ENCODE measurements at regions not wholly inside any gene's neighbourhood (a gene's known extent, or its start where the extent isn't known, plus 50 kb on each side); places are given as distances from the start of the nearest gene placed in this dataset.

- Histone ChIP-seq H3K4me3 (replicated peaks; ENCODE audit: insufficient read depth, low read length) (no peak overlapping the region), H3K27ac (replicated peaks) (no peak overlapping the region), H3K27me3 (ENCODE audit: insufficient read depth, poor library complexity, severe bottlenecking) (no peaks in the 10 kb centered on the region)
- TF ChIP-seq SPI1 (IDR thresholded peaks at IDR 0.05; ENCODE audit: borderline replicate concordance, low read depth) (no peak), CTCF (IDR thresholded peaks at IDR 0.05; ENCODE audit: insufficient read depth, low read length) (no peak), POLR2AphosphoS5 (IDR thresholded peaks at IDR 0.05; ENCODE audit: low read depth) (no peak), GABPA (IDR thresholded peaks at IDR 0.05; ENCODE audit: low read depth) (no peak)
- TF ChIP-seq, protein P1, sequence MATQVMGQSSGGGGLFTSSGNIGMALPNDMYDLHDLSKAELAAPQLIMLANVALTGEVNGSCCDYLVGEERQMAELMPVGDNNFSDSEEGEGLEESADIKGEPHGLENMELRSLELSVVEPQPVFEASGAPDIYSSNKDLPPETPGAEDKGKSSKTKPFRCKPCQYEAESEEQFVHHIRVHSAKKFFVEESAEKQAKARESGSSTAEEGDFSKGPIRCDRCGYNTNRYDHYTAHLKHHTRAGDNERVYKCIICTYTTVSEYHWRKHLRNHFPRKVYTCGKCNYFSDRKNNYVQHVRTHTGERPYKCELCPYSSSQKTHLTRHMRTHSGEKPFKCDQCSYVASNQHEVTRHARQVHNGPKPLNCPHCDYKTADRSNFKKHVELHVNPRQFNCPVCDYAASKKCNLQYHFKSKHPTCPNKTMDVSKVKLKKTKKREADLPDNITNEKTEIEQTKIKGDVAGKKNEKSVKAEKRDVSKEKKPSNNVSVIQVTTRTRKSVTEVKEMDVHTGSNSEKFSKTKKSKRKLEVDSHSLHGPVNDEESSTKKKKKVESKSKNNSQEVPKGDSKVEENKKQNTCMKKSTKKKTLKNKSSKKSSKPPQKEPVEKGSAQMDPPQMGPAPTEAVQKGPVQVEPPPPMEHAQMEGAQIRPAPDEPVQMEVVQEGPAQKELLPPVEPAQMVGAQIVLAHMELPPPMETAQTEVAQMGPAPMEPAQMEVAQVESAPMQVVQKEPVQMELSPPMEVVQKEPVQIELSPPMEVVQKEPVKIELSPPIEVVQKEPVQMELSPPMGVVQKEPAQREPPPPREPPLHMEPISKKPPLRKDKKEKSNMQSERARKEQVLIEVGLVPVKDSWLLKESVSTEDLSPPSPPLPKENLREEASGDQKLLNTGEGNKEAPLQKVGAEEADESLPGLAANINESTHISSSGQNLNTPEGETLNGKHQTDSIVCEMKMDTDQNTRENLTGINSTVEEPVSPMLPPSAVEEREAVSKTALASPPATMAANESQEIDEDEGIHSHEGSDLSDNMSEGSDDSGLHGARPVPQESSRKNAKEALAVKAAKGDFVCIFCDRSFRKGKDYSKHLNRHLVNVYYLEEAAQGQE (IDR thresholded peaks at IDR 0.05; ENCODE audit: insufficient replicate concordance, low read depth) = no peak
- DNase-seq (ENCODE audit: low read depth in 1 of 2, low spot score in 1 of 2) = no peak
These were observed 206.6 kb upstream of the GPR26 start for GRCh38 chr10:123459371-123460091.

GRCh38 chr10:123462246-123462645 lies 203.9 kb upstream of the GPR26 start:
- no peak for DNase-seq (ENCODE audit: low read depth in 1 of 2, low spot score in 1 of 2)
- Histone ChIP-seq H3K27ac (replicated peaks) (peak overlapping the region; percentile 33), H3K27me3 (ENCODE audit: insufficient read depth, poor library complexity, severe bottlenecking) (no peaks in the 10 kb centered on the region), H3K4me3 (replicated peaks; ENCODE audit: insufficient read depth, low read length) (no peak overlapping the region)
- TF ChIP-seq CTCF (IDR thresholded peaks at IDR 0.05; ENCODE audit: insufficient read depth, low read length) (no peak), SPI1 (IDR thresholded peaks at IDR 0.05; ENCODE audit: borderline replicate concordance, low read depth) (no peak), POLR2AphosphoS5 (IDR thresholded peaks at IDR 0.05; ENCODE audit: low read depth) (no peak), GABPA (IDR thresholded peaks at IDR 0.05; ENCODE audit: low read depth) (no peak)
- TF ChIP-seq, protein P1 (IDR thresholded peaks at IDR 0.05; ENCODE audit: insufficient replicate concordance, low read depth) = no peak

GRCh38 chr10:123462756-123463155 lies 203.4 kb upstream of the GPR26 start:
- H3K27ac ChIP-seq (replicated peaks) = peak overlapping the region; percentile 33
- H3K4me3 ChIP-seq (replicated peaks; ENCODE audit: insufficient read depth, low read length) = no peak overlapping the region
- peak; percentile 29 to 77 for DNase-seq (ENCODE audit: low read depth in 1 of 2, low spot score in 1 of 2)
- no peak for TF ChIP-seq CTCF (IDR thresholded peaks at IDR 0.05; ENCODE audit: insufficient read depth, low read length)
- TF ChIP-seq SPI1 (IDR thresholded peaks at IDR 0.05; ENCODE audit: borderline replicate concordance, low read depth) = no peak
- no peak for TF ChIP-seq POLR2AphosphoS5 (IDR thresholded peaks at IDR 0.05; ENCODE audit: low read depth)
- H3K27me3 ChIP-seq (ENCODE audit: insufficient read depth, poor library complexity, severe bottlenecking) = no peaks in the 10 kb centered on the region

- H3K27me3 ChIP-seq (ENCODE audit: insufficient read depth, poor library complexity, severe bottlenecking) = no peaks in the 10 kb centered on the region
These were observed 203.0 kb upstream of the GPR26 start for GRCh38 chr10:123463181-123463580.

More at GRCh38 chr10:123463181-123463580, 203.0 kb upstream of the GPR26 start:
- TF ChIP-seq POLR2AphosphoS5 (IDR thresholded peaks at IDR 0.05; ENCODE audit: low read depth) = no peak
- TF ChIP-seq SPI1 (IDR thresholded peaks at IDR 0.05; ENCODE audit: borderline replicate concordance, low read depth) = no peak
- TF ChIP-seq CTCF (IDR thresholded peaks at IDR 0.05; ENCODE audit: insufficient read depth, low read length) = no peak
- no peak for TF ChIP-seq GABPA (IDR thresholded peaks at IDR 0.05; ENCODE audit: low read depth)
- TF ChIP-seq, protein P1 (IDR thresholded peaks at IDR 0.05; ENCODE audit: insufficient replicate concordance, low read depth) = no peak
- Histone ChIP-seq H3K27ac (replicated peaks) (peak overlapping the region; percentile 57), H3K4me3 (replicated peaks; ENCODE audit: insufficient read depth, low read length) (no peak overlapping the region)
- DNase-seq (ENCODE audit: low read depth in 1 of 2, low spot score in 1 of 2) = peak; percentile 68 to 85
